ENCODE measurements at regions not wholly inside any gene's neighbourhood (a gene's known extent, or its start where the extent isn't known, plus 50 kb on each side); places are given as distances from the start of the nearest gene placed in this dataset.

DNA sequence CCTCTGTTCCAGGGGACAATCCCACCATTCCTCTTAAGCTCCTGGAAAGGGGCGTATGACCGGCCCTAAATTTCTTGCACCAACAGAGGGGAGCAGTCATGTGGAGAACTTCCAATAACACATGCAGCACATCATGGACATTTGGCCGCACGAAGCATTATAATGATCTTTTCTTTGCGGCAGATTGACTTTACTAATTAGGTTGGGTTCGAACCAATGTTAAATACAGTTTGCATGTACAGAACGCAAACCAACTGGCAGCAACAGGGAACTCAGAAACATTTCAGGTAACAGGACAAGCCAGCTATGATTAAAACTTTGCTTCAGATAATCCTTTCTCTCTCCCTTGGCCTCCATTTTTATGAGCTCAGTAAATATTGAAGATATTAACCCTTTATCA lies 100.8 kb upstream of the ADPGK start:
- no peaks in the 10 kb centered on the region for H3K4me1 ChIP-seq (ENCODE audit: insufficient read depth, low read length)
- H3K79me1 ChIP-seq (ENCODE audit: insufficient read depth, low read depth, low read length, poor library complexity, severe bottlenecking): no peaks in the 10 kb centered on the region
- H4K5ac ChIP-seq (ENCODE audit: insufficient read length, low read depth, low read length): no peak overlapping the region
- Mint-ChIP-seq H3K36me3 (ENCODE audit: insufficient read depth in 1 of 3, low read depth in 3 of 3) (peaks cover 0 to 7% (median 0%) of the 10 kb centered on the region in 3 experiments; a peak in 2 of 7 replicates), H3K4me1 (no peaks in the 10 kb centered on the region), H3K27me3 (ENCODE audit: low read depth) (peaks cover 9% of the 10 kb centered on the region; the same call in 1 of the 2 replicates), H3K9me3 (peaks cover 9% of the 10 kb centered on the region in 2 experiments; a peak in 3 of 5 replicates), H3K4me3 (no peak overlapping the region), H3K27ac (no peak overlapping the region)
- H3K23ac ChIP-seq (ENCODE audit: insufficient read length, low read depth, low read length): no peak overlapping the region
- no peak for DNase-seq
- H3K14ac ChIP-seq (ENCODE audit: insufficient read depth, low read length): no peak overlapping the region
- no CpG with 5 or more reads among the region's 7 CpGs for WGBS (ENCODE audit: extremely low coverage, insufficient read length, low lambda C conversion rate)
- H2AFZ ChIP-seq (ENCODE audit: low read length): no peak overlapping the region
- no peak overlapping the region for H4K91ac ChIP-seq (ENCODE audit: insufficient read length, low read depth, low read length)
- H3K18ac ChIP-seq (ENCODE audit: insufficient read length, low read depth, low read length): no peak overlapping the region
- H3K23me2 ChIP-seq (ENCODE audit: insufficient read length, low read depth, low read length, poor library complexity, severe bottlenecking): no peaks in the 10 kb centered on the region
- no peak overlapping the region for H2AK5ac ChIP-seq (ENCODE audit: insufficient read length, low read length)
- H2BK15ac ChIP-seq (ENCODE audit: low read depth, low read length): no peak overlapping the region
- TF ChIP-seq, protein P1, sequence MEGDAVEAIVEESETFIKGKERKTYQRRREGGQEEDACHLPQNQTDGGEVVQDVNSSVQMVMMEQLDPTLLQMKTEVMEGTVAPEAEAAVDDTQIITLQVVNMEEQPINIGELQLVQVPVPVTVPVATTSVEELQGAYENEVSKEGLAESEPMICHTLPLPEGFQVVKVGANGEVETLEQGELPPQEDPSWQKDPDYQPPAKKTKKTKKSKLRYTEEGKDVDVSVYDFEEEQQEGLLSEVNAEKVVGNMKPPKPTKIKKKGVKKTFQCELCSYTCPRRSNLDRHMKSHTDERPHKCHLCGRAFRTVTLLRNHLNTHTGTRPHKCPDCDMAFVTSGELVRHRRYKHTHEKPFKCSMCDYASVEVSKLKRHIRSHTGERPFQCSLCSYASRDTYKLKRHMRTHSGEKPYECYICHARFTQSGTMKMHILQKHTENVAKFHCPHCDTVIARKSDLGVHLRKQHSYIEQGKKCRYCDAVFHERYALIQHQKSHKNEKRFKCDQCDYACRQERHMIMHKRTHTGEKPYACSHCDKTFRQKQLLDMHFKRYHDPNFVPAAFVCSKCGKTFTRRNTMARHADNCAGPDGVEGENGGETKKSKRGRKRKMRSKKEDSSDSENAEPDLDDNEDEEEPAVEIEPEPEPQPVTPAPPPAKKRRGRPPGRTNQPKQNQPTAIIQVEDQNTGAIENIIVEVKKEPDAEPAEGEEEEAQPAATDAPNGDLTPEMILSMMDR (conservative IDR thresholded peaks at IDR 0.05): no peak
- H3T11ph ChIP-seq (ENCODE audit: low read length): no peak overlapping the region
- H2BK5ac ChIP-seq (ENCODE audit: insufficient read length, low read length): no peak overlapping the region
- no peaks in the 10 kb centered on the region for H3K27me3 ChIP-seq (ENCODE audit: insufficient read depth, low read length)
- no peak overlapping the region for H2BK12ac ChIP-seq (ENCODE audit: insufficient read length, low read depth, low read length)
- H4K20me1 ChIP-seq (ENCODE audit: control insufficient read depth, insufficient read depth, insufficient read length): no peaks in the 10 kb centered on the region
- no peak overlapping the region for H3K4ac ChIP-seq (ENCODE audit: low read depth, low read length)
- no peak overlapping the region for H3K9ac ChIP-seq (ENCODE audit: extremely low read depth, insufficient read length, low read length)
- H4K8ac ChIP-seq (replicated peaks; ENCODE audit: insufficient read length, low read depth, low read length): no peak overlapping the region
- H2BK20ac ChIP-seq (ENCODE audit: low read depth, low read length, poor library complexity, severe bottlenecking): no peak overlapping the region
- no peaks in the 10 kb centered on the region for H3K79me2 ChIP-seq (ENCODE audit: insufficient read depth, low read length)
- no peak overlapping the region for H3K27ac ChIP-seq (ENCODE audit: insufficient read length, low read depth, low read length)
- H3K9me3 ChIP-seq (ENCODE audit: control insufficient read depth, low read depth, low read length): no peaks in the 10 kb centered on the region
- no peak overlapping the region for H3K4me2 ChIP-seq (ENCODE audit: insufficient read depth, insufficient read length, low read length)
- no peak overlapping the region for H3K56ac ChIP-seq (ENCODE audit: insufficient read length, low read depth, low read length)
- H2BK120ac ChIP-seq (ENCODE audit: low read depth, low read length, poor library complexity, severe bottlenecking): no peak overlapping the region
